ENCODE measurements at regions not wholly inside any gene's neighbourhood (a gene's known extent, or its start where the extent isn't known, plus 50 kb on each side); places are given as distances from the start of the nearest gene placed in this dataset.

- Histone ChIP-seq H3K9me3 (ENCODE audit: low read length) (no peaks in the 10 kb centered on the region), H3K36me3 (replicated peaks in 1 of 2; ENCODE audit: control insufficient read depth in 1 of 2, insufficient read depth in 2 of 2, low read length in 2 of 2) (no peaks in the 10 kb centered on the region), H3K79me2 (ENCODE audit: insufficient read depth, low read length) (no peaks in the 10 kb centered on the region), H3K9ac (ENCODE audit: insufficient read depth, low read depth, low read length) (no peak overlapping the region), H4K20me1 (ENCODE audit: insufficient read depth, low read length) (no peaks in the 10 kb centered on the region), H3K4me2 (ENCODE audit: low read depth, low read length) (no peak overlapping the region), H3K27ac (ENCODE audit: extremely low read length, insufficient read depth, low read length) (no peak overlapping the region), H2AFZ (ENCODE audit: low read length) (no peak overlapping the region), H3K4me1 (ENCODE audit: insufficient read depth, low read length) (no peaks in the 10 kb centered on the region), H3K4me3 (replicated peaks in 1 of 3; ENCODE audit: insufficient read depth in 1 of 3, low read depth in 2 of 3, low read length in 3 of 3) (no peak overlapping the region), H3K27me3 (ENCODE audit: control insufficient read depth in 1 of 2, insufficient read depth in 2 of 2, low read length in 2 of 2) (no peaks in the 10 kb centered on the region)
- FAIRE-seq = no peak
- 23% methylated on average over 2 of the region's 2 CpGs for WGBS (ENCODE audit: low lambda C conversion rate)
- DNase-seq (ENCODE audit: low spot score) = no peak
- in situ Hi-C loops (cut with HindIII; ENCODE audit: extremely low pct_ligation_motif_present, low pct_unique_long_range_greater_than_20kb) (no loop called here), intact Hi-C loops (cut with micrococcal nuclease; ENCODE audit: unreplicated experiment) (no loop called here)
- TF ChIP-seq ZSCAN5A (CRISPR knock-in tag; IDR thresholded peaks at IDR 0.05; ENCODE audit: borderline replicate concordance) (no peak), JUNB (CRISPR knock-in tag; IDR thresholded peaks at IDR 0.05; ENCODE audit: borderline replicate concordance) (no peak), MXD3 (CRISPR knock-in tag; IDR thresholded peaks at IDR 0.05) (no peak), SRF (IDR thresholded peaks at IDR 0.05; ENCODE audit: low read depth, low read length) (no peak), ZNF496 (CRISPR knock-in tag; IDR thresholded peaks at IDR 0.05; ENCODE audit: insufficient replicate concordance) (no peak), SOX5 (CRISPR knock-in tag; IDR thresholded peaks at IDR 0.05; ENCODE audit: borderline replicate concordance) (no peak), ZFP91 (CRISPR knock-in tag; IDR thresholded peaks at IDR 0.05; ENCODE audit: borderline replicate concordance) (no peak), ZFP82 (CRISPR knock-in tag; IDR thresholded peaks at IDR 0.05; ENCODE audit: borderline replicate concordance) (no peak), RORA (CRISPR knock-in tag; IDR thresholded peaks at IDR 0.05) (no peak)
- POLR2A ChIA-PET = no interaction called here
- CTCF ChIA-PET (ENCODE audit: low intra/inter-chr PET ratio, low total read pairs) = no interaction called here
- no peak for ATAC-seq
- no TSS peak for BruUV-seq (replicated peaks)
Observed at GRCh38 chr1:115428256-115428655, 90.2 kb upstream of the NGF start.

All from HepG2 (cell line).